Inflammatory macrophage treated with lipopolysaccharide for 4 hours (primary cell): ENCODE measurements at regions not wholly inside any gene's neighbourhood (a gene's known extent, or its start where the extent isn't known, plus 50 kb on each side); places are given as distances from the start of the nearest gene placed in this dataset.
"Not testable (repeated sequence)": the region's sequence is repeated elsewhere in the genome, so short reads cannot be mapped to it uniquely, and the experiment has no call there.

Experiments
- DNase-seq: peaks from one replicate; pipeline ENCODE4 v3.0.0-alpha.2; 2020

DNA sequence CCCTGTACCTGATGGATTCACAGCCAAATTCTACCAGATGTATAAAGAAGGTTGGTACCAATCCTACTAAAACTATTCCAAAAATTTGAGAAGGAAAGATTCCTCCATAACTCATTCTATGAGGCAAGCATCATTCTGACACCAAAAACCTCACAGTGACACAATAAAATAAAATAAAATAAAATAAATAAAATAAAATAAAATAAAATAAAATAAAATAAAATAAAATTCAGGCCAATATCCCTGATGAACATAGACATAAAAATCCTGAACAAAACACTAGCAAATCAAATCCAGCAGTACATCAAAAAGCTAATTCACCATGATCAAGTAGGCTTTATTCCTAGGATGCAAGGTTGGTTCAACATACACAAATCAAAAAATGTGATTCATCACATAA, 108.1 kb downstream of the PROX1 start:
- DNase-seq: not testable (repeated sequence)

GRCh38 chr1:214101246-214101645, 113.5 kb downstream of the PROX1 start:
- DNase-seq: no peak

DNA sequence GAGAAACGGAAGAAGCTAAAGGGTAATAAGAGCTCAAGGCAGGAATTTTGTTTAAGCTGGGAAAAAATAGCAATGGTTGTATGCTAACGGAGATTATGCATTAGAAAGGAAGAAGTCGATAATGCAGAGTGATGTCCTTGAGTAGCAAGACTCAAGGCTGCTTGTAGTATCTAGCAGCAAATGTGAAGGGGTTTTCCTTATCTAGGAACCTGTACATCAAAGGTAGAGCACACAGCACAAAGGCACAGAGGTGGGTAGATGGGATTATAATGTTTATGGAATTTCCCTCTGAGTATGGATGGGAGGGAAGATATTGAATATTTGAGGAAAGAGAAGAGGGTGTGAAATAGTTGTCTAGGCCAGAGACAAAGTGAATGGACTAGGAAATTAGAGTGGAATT, 114.1 kb downstream of the PROX1 start:
- no peak for DNase-seq

- no peak for DNase-seq
These were observed 115.1 kb downstream of the PROX1 start for GRCh38 chr1:214102907-214103306.

GRCh38 chr1:214103778-214104177, 116.0 kb downstream of the PROX1 start:
- no peak for DNase-seq

- no peak for DNase-seq
These were observed 118.6 kb downstream of the PROX1 start for GRCh38 chr1:214106375-214106774.

GRCh38 chr1:214107322-214108096, 119.7 kb downstream of the PROX1 start:
- no peak for DNase-seq

- DNase-seq: no peak
These were observed 120.3 kb downstream of the PROX1 start for GRCh38 chr1:214108097-214108446.

- no peak for DNase-seq
These were observed 124.0 kb downstream of the PROX1 start for GRCh38 chr1:214111796-214112195.

DNA sequence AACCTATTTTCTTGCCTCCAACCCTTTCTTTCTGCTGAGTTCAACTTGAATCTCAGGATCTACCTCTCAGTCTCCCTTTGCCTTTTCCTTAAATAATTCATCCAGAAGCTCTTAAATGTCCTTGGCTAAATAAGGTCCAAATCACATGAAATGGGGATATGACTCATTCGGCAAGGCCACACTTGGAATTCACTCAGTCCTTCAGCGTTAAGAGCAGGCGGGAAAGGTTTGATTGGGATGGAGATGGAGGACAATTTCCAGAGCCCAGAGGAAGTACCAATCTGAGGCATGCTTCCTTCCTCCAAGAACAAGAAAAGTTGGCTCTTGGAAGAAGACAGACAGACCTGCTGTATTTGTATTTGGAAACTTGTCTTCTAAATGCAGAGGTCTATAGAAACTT, 128.5 kb downstream of the PROX1 start:
- DNase-seq: no peak

DNA sequence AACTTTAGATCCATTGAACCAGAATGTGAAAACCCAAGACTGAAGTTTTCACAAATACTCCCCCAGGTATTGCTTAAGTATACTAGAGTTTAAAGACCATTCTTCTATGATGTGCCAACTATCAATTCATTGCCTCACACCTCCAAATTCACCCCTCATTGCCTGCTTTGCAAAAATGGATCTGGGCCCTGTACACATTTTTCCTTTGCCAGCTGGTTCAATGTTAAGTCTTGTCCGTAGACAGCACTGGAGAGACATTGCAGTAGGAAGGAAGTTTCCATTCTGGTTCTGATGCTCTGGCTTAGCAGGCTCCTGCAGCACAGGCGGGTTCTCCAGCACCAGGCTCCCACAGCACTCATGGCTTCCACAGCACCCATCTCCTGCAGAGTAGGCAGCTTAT, 130.0 kb downstream of the PROX1 start:
- DNase-seq: no peak

- DNase-seq: no peak
These were observed 132.4 kb downstream of the PROX1 start for GRCh38 chr1:214120191-214120590.

- DNase-seq: no peak
These were observed 133.2 kb downstream of the PROX1 start for GRCh38 chr1:214120951-214121350.

DNA sequence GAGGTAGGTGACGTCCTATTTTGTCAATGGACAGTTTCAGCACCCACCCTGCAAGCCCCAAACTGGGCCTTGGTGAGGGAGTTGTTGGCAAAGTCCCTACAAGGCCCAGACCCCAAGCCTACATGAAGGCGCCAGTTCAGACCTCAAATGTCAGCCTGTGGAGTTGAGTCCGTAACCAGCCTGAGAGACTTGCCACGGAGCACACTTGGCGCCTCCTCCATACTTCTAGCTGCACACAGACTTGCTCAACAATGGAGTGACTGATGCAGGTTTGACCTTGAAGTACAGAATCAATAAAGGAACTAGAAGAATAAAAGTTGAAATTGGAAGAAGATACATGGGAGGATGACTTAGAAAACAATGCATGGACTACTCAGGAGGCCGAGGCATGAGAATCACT, 134.3 kb downstream of the PROX1 start:
- no peak for DNase-seq

DNA sequence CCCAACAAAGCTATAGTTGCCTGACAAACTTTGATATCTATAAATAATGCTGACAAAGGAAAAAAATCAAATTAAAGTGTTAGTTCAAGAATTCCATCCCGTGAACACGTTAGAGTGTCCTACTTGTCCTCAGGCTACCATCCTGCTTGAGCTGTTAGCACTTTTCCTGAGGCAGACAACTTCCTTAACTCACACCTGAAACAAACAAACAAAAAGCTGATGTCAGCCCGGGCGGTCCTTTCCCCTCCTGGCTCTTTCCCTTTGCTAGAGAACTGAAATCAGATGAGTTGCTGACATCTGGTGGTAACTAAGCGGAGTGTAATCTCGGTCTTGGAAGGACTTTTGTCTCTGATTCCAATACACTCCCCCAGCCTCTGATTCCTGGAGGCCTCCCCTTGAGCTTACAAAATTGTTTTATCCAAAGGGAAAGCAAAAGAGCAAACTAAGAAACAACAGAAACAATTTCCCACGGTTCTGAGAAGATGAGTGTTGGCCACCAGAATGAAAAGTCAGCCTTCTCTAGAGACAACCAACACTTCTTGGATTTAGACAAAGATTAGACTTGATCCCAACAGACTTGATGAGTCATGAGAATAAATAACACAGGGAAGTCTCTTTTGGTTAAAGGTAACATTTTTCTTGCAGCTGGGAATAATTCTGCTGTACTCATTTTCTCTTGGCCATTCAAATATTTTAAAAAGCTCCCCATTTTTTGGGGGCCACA, 135.4 kb downstream of the PROX1 start:
- peak; percentile 0 for DNase-seq

DNA sequence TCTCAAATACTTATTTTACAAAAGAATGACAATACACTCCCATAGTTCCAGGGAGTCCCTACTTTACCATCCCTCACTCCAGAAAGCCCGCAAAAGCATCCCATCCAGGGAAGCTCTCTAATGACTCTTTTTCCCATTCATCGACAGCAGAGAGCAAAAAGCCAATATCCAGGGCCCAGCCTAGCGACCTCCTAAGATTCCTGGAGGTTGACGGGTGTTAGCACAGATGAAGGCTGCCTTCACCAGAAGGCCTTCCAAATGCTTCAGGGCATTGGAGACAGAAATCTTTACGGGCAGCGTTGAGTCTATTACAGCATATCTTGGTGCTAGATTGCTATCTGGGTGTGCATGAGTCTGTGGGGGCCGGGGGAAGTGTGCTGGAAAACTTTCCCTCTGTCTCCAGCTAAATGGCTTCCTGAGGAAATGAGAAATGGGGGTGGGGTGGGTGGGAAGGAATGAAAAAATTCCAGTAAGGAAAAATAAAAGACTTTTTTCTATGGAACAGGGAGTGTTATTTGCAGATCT, 136.6 kb downstream of the PROX1 start:
- no peak for DNase-seq

DNA sequence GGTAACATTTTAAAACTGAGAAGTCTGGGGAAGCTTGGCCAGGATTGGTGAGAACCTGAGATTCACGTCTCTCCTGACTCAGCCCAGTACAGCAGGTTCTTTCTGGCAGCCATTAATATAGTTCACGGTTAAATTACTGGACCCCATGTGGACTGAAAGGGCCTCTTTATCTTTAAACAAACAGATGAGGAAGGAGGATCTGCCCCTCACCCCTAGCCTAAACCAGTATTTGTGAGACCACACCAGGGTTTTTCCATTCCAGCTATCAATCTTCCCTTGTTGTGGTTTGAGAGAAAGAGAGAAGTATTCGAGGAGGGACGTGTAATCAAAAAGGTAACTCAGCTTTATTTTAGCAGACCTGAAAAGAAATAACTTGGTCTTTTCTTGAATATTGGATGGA, 137.1 kb downstream of the PROX1 start:
- no peak for DNase-seq

GRCh38 chr1:214125819-214126218, 138.0 kb downstream of the PROX1 start:
- DNase-seq: no peak

DNA sequence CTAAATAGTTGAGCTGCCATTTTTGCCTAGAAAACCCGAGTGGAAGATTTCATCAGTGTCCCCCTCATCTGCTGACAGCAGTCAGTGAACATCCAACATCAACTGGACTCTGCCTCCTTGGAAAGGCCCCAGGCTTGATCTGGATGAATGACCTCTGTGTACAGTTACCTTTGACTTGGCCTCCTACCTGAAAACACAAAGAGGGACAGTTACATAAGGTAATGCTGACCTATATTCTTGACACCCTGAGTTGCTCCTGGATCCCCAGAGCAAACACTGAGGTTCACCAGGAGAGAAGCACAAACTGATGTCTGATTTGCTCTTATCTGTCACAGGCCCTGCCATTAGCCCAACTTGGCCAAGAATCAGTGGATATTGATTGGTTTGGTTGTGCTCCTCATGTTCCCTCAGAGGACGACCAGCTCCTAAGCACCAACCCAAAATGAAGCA, 138.9 kb downstream of the PROX1 start:
- DNase-seq: no peak

DNA sequence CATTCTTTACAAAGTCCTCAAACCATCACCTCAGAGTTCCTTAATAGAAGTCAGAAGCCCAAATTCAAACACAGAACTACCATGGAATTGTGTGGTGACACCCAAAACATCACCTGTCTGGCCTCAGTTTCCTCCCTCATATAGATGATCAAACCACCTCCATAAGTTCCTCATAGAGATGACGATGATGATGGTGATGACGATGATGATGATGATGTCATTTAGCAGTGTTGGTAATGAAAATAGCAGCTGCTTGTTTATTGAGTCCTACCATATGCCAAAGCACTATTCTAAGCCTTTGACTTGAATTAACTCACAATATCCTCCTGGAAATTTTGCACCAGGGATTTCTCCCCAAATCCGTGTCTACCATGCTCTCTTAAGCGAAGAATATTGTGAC, 139.9 kb downstream of the PROX1 start:
- no peak for DNase-seq

GRCh38 chr1:214135886-214136285, 145.1 kb upstream of the SMYD2 start:
- no peak for DNase-seq

- no peak for DNase-seq
These were observed 144.5 kb upstream of the SMYD2 start for GRCh38 chr1:214136324-214136919.

DNA sequence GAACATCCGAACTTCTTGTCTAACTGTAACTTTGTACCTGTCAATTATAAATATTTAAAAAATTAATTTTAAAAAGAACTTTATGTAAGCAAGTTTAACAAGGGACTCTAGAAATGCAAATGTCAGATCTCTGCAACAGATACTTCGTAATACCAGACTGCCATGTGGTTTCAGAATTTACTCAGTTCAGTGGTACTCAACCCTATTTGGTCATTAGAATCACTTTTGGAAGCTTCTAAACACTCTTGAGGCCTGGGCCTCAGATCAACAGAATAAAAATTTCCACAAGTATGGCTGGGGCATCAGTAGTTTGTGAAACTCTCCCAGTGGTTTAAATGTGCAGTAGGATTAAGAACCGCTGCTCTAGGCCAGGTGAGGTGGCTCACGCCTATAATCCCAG, 139.5 kb upstream of the SMYD2 start:
- no peak for DNase-seq
